Upper lobe of left lung (tissue), 6 donors: ENCODE measurements at regions not wholly inside any gene's neighbourhood (a gene's known extent, or its start where the extent isn't known, plus 50 kb on each side); places are given as distances from the start of the nearest gene placed in this dataset.
"Not testable (repeated sequence)": the region's sequence is repeated elsewhere in the genome, so short reads cannot be mapped to it uniquely, and the experiment has no call there.

Experiments
- ATAC-seq, 2 donors: fragments of 200-7000 bp; cut with Tn5 transposase; one replicate each; pipeline ENCODE4 v1.9.1; 2022; ENCODE audit warnings: mild to moderate bottlenecking in 2 of 2, moderate library complexity in 2 of 2; ENCODE audit not compliant: low FRiP score in 2 of 2
- DNase-seq, 2 donors: peaks; one replicate each; pipeline ENCODE4 v3.0.0-alpha.2; 2019 to 2020
- H3K27ac ChIP-seq, 4 donors: fragments of 200-600 bp; sonication (generic); one replicate each; pipeline ENCODE4 v1.5.1; 2016 to 2019
- H3K27me3 ChIP-seq, 4 donors: fragments of 200-600 bp; sonication (generic); one replicate each; pipeline ENCODE4 v1.5.1; 2017 to 2019
- H3K36me3 ChIP-seq, 4 donors: fragments of 200-600 bp; sonication (generic); one replicate each; pipeline ENCODE4 v1.5.1; 2016 to 2019
- H3K4me1 ChIP-seq, 4 donors: fragments of 200-600 bp; sonication (generic); one replicate each; pipeline ENCODE4 v1.5.1; 2018 to 2019
- H3K4me3 ChIP-seq, 4 donors: fragments of 200-600 bp; sonication (generic); one replicate each; pipeline ENCODE4 v1.5.1; 2017 to 2019; ENCODE audit warnings: mild to moderate bottlenecking in 2 of 4, moderate library complexity in 1 of 4
- H3K9me3 ChIP-seq, 4 donors: fragments of 200-600 bp; sonication (generic); one replicate each; pipeline ENCODE4 v1.5.1; 2018 to 2019
- EP300 ChIP-seq, 4 donors: sonication (generic); formaldehyde crosslinking; IDR thresholded peaks; one replicate each; pipeline ENCODE4 v1.5.1; 2017; ENCODE audit warnings: antibody characterized with exemption in 4 of 4, control low read depth in 2 of 4
- POLR2A ChIP-seq, 4 donors: fragments of 450-650 bp; IDR thresholded peaks; one replicate each; pipeline ENCODE4 v1.5.1; 2016 to 2017; ENCODE audit warnings: antibody characterized with exemption in 4 of 4, mild to moderate bottlenecking in 2 of 4
- POLR2AphosphoS5 ChIP-seq, 2 donors: sonication (generic); formaldehyde crosslinking; IDR thresholded peaks; one replicate each; pipeline ENCODE4 v1.5.1; 2017; ENCODE audit warnings: antibody characterized with exemption in 2 of 2
- WGBS, 2 donors: methylation state at CpG; one replicate each; pipeline ENCODE4 v1.1.5; 2017 to 2018; 5-methylcytosine and 5-hydroxymethylcytosine counted together
- TF ChIP-seq, protein P1 (sequence below), 6 experiments: fragments of 450-650 bp in 4 of 6; fragments of 200-600 bp in 2 of 6; sonication (generic) in 2 of 6; IDR thresholded peaks; one replicate each; pipeline ENCODE4 v1.5.1; 2016 to 2019; ENCODE audit warnings: antibody characterized with exemption in 6 of 6
- donor health status: DM: no; HTN: no; CAD: no; lungs with moderate emphysema.
- donor health status: DM: no; HTN: yes; CAD: no; lungs with severe emphysema.

DNA sequence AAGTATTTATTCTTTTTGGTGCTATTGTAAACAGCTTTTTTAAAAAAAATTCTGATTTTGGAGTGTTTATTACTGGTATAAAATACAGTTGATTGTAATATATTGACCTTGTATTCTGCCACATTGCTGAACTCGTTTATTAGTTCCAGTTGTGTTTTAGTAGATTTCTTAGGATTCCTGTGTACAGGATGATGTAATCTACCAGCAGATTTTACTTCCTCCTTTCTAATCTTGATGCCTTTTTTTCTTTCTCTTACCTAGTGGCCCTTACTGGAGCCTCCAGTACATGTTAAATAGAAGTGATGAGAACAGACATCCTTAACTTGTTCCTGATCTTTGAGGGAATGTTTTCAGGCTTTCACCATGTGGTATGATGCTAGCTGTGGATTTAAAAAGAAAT lies 70.4 kb upstream of the KY start:
- no peaks in the 10 kb centered on the region for H3K4me1 ChIP-seq
- WGBS, 2 donors: 42 to 46% methylated on average over 1 of the region's 1 CpG
- no peak for TF ChIP-seq EP300 (IDR thresholded peaks at IDR 0.05)
- TF ChIP-seq POLR2A (IDR thresholded peaks at IDR 0.05): no peak
- no peak for TF ChIP-seq POLR2AphosphoS5 (IDR thresholded peaks at IDR 0.05)
- TF ChIP-seq, protein P1, sequence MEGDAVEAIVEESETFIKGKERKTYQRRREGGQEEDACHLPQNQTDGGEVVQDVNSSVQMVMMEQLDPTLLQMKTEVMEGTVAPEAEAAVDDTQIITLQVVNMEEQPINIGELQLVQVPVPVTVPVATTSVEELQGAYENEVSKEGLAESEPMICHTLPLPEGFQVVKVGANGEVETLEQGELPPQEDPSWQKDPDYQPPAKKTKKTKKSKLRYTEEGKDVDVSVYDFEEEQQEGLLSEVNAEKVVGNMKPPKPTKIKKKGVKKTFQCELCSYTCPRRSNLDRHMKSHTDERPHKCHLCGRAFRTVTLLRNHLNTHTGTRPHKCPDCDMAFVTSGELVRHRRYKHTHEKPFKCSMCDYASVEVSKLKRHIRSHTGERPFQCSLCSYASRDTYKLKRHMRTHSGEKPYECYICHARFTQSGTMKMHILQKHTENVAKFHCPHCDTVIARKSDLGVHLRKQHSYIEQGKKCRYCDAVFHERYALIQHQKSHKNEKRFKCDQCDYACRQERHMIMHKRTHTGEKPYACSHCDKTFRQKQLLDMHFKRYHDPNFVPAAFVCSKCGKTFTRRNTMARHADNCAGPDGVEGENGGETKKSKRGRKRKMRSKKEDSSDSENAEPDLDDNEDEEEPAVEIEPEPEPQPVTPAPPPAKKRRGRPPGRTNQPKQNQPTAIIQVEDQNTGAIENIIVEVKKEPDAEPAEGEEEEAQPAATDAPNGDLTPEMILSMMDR (IDR thresholded peaks at IDR 0.05): no peak
- H3K27me3 ChIP-seq: no peaks in the 10 kb centered on the region
- no peaks in the 10 kb centered on the region for H3K36me3 ChIP-seq
- no peak for ATAC-seq
- no peaks in the 10 kb centered on the region for H3K9me3 ChIP-seq
- no peak overlapping the region for H3K27ac ChIP-seq
- H3K4me3 ChIP-seq: no peak overlapping the region
- no peak for DNase-seq

- 79 to 92% methylated on average over 2 of the region's 2 CpGs for WGBS, 2 donors
- TF ChIP-seq POLR2AphosphoS5 (IDR thresholded peaks at IDR 0.05): no peak
- no peak for TF ChIP-seq EP300 (IDR thresholded peaks at IDR 0.05)
- TF ChIP-seq, protein P1 (IDR thresholded peaks at IDR 0.05): no peak
- no peak for TF ChIP-seq POLR2A (IDR thresholded peaks at IDR 0.05)
- Histone ChIP-seq H3K36me3 (no peaks in the 10 kb centered on the region), H3K9me3 (no peaks in the 10 kb centered on the region), H3K4me3 (no peak overlapping the region), H3K27me3 (no peaks in the 10 kb centered on the region), H3K4me1 (no peaks in the 10 kb centered on the region), H3K27ac (no peak overlapping the region)
- no peak for DNase-seq
- no peak for ATAC-seq
Observed at GRCh38 chr3:134722969-134723368, 72.1 kb upstream of the EPHB1 start.

GRCh38 chr3:134729649-134730048 lies 65.4 kb upstream of the EPHB1 start:
- DNase-seq (no peak), ATAC-seq (no peak)
- 82 to 89% methylated on average over 3 of the region's 3 CpGs for WGBS, 2 donors
- no peak overlapping the region for H3K4me3 ChIP-seq
- H3K9me3 ChIP-seq: no peaks in the 10 kb centered on the region
- no peaks in the 10 kb centered on the region for H3K27me3 ChIP-seq
- TF ChIP-seq POLR2AphosphoS5 (IDR thresholded peaks at IDR 0.05): no peak
- TF ChIP-seq, protein P1 (IDR thresholded peaks at IDR 0.05): no peak
- no peak overlapping the region for H3K27ac ChIP-seq
- H3K36me3 ChIP-seq: no peaks in the 10 kb centered on the region
- H3K4me1 ChIP-seq: no peaks in the 10 kb centered on the region

GRCh38 chr3:134737516-134737915 lies 57.5 kb upstream of the EPHB1 start:
- H3K27ac ChIP-seq: no peak overlapping the region
- DNase-seq (no peak), ATAC-seq (no peak)
- no peaks in the 10 kb centered on the region for H3K27me3 ChIP-seq
- no peak overlapping the region for H3K4me3 ChIP-seq
- H3K9me3 ChIP-seq: no peaks in the 10 kb centered on the region
- WGBS, 2 donors: 91 to 92% methylated on average over 2 of the region's 2 CpGs
- H3K36me3 ChIP-seq: no peaks in the 10 kb centered on the region
- no peaks in the 10 kb centered on the region for H3K4me1 ChIP-seq
- TF ChIP-seq POLR2AphosphoS5 (IDR thresholded peaks at IDR 0.05): no peak
- TF ChIP-seq POLR2A (IDR thresholded peaks at IDR 0.05): no peak
- no peak for TF ChIP-seq EP300 (IDR thresholded peaks at IDR 0.05)
- TF ChIP-seq, protein P1 (IDR thresholded peaks at IDR 0.05): no peak

- H3K27me3 ChIP-seq, H3K4me3 ChIP-seq, DNase-seq, H3K27ac ChIP-seq, H3K4me1 ChIP-seq, H3K36me3 ChIP-seq, H3K9me3 ChIP-seq: not testable (repeated sequence)
- WGBS, 2 donors: 91 to 92% methylated on average over 7 of the region's 7 CpGs
- ATAC-seq: peak in 1 of 2 donors; percentile 51
Observed at GRCh38 chr3:134740077-134740476, 55.0 kb upstream of the EPHB1 start.
